Stimulated activated CD8-positive, alpha-beta memory T cell treated with anti-CD3 and anti-CD28 coated beads, Interleukin-12 subunit alpha, Interleukin-12 subunit beta, amount 100 ng/mL, for 1 hour (primary cell): ENCODE measurements at regions not wholly inside any gene's neighbourhood (a gene's known extent, or its start where the extent isn't known, plus 50 kb on each side); places are given as distances from the start of the nearest gene placed in this dataset.

ENCODE experiments used
- DNase-seq: peaks from one replicate; pipeline ENCODE4 v3.0.0-alpha.2; 2020; ENCODE audit warnings: low read depth

- no peak for DNase-seq
These were observed 84.4 kb upstream of the SYPL1 start for GRCh38 chr7:106196460-106197021.

DNA sequence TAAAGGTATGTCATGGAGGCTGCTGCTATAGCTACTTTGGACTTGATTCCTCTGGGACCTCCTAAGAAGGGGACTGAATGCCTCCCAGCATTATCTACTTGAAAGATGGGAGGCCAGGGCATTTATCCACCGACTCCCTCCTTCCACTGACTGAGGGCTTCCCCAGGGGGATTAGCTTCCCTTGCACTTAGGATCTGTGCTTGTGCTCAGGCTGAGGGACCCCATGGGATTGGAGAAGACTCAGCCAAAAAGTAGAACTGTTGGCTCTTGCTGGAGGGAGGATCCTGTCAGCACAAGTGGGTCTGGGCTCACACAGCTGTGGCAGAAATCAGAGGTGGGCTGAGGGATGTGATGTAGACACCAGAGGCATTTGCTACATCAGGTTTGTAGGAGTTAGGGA, 81.5 kb upstream of the SYPL1 start:
- DNase-seq, result no peak

DNA sequence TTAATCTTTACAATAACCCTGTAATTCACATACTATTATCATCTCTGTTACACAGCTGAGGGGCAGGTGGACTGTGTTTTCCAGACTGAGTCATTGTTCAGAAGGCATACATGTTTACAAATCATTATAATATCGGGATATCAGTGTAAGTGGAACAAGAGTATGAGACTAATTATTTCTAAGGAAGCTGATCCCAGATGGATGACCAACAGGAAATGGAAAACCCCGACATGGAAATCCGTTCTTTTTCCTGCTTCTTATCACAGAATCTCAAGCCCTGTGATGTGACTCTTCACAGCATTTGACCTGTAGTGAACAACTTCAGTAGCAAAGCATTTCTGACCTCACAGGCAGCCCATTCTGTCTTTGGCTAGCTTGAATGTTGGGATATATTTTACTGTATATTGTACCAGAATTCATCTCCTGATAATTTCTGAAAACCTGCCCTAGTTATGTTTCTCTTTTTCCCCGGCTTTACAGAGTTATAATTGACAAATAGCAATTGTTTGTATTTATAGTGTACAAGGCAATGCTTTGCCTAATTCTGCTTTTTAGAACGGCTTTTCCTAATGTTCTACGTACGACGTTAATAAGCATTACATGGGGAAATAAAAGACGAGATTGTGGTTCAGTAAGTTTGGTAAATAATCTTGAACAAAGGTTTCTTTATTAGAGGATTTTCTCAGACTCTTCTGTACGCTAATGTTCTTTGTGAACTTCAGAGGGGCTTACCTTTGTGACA, 78.6 kb upstream of the SYPL1 start:
- no peak for DNase-seq

GRCh38 chr7:106187613-106188350, 75.7 kb upstream of the SYPL1 start:
- no peak for DNase-seq

GRCh38 chr7:106185719-106186118, 73.6 kb upstream of the SYPL1 start:
- no peak for DNase-seq

DNA sequence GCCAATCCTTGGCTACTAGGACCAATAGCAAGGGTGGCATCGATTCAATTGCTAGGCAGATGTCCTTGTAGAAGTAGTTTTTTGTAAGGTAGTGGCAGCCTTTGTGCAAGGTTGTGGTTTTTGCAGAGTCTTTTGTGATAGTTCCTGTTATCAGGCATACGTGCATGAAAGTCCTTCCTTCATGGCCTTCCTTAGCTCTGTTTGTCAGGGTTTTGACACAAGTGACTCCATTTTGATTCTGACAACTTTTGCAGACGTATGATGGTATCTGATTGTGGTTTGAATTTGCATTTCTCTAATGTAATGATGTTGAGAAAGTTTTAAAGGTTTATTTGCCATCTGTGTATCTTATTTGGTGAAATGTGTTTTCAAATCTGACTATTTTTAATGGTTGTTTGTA, 71.8 kb upstream of the SYPL1 start:
- no peak for DNase-seq

DNA sequence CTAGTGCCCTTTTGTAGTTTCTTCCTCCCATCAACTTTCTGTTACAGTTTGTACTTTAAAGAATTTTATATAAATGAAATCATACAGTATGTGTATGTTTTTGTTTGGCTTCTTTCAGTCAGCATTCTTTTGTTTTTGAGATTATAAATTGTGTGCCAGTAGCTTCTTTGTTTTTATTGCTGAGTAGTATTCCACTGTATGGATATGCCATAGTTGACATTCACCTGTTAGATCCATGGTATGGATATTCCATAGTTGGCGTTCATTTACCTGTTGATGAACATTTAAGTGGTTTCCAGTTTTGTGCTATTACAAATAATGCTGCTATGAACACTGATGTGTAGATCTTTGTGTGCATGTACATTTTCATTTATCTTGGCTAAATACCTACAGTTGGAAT, 70.8 kb upstream of the SYPL1 start:
- no peak for DNase-seq

GRCh38 chr7:106181658-106182265, 69.7 kb upstream of the SYPL1 start:
- DNase-seq, result no peak

GRCh38 chr7:106180721-106181120, 68.6 kb upstream of the SYPL1 start:
- no peak for DNase-seq

DNA sequence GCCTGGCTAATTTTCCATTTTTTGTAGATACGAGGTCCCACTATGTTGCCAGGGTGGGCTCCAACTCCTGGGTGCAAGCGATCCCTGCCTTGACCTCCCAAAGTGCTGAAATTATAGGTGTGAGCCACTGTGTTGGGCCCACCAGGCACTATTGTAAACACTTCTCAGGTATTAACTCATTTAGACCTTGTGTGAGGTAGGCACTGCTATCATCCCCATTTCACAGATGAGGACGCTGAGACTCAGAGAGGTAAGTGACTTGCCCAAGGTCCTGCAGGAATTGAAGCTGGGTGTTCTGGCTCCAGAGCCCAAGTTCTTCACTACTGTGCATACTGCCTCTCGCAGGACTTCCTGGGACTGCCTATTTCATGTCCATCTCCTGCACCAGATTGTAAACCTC, 67.1 kb upstream of the SYPL1 start:
- DNase-seq, result no peak

- DNase-seq, result no peak
These were observed 66.6 kb upstream of the SYPL1 start for GRCh38 chr7:106178593-106179134.

GRCh38 chr7:106177738-106178592, 65.9 kb upstream of the SYPL1 start:
- no peak for DNase-seq

DNA sequence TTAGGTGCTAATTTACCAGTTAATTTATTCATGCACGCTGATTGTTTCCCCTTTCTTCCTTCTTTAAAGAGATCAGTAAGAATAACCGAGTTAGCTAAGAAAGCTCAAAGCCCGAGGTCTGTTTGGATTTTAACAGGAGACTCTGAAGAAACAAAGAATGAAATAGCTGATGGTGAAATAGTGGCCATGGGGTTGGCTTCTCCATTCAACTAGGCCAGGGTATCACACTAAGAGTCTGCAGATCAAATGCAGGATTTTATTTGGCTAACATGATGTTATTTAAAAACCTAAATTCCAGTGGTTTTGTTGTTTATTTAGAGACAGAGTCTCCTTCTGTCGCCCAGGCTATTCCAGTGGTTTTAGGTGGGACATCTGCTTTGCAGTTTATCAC, 65.2 kb upstream of the SYPL1 start:
- DNase-seq, result no peak

- DNase-seq, result peak; percentile 53
These were observed 64.5 kb upstream of the SYPL1 start for GRCh38 chr7:106176414-106177299.

- DNase-seq, result no peak
These were observed 63.4 kb upstream of the SYPL1 start for GRCh38 chr7:106175507-106175906.

DNA sequence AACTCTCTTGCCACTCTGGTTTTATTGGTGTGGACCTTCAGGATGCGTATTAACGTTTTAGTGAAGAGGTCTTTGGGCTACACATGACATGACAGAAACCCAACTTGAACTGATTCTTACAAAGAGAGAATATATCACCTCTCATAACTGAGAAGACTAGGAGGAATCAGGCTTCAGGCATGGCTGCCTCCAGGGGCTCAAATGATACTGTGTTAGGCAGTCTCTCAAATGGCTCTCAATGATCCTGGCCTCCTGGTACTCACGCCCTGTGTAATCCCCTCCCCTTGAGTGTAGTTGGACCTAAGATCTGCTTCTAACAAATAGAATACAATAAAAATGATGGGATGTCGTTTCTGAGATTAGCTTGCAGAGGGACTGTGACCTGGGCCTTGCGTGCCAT, 58.5 kb upstream of the SYPL1 start:
- DNase-seq, result no peak

GRCh38 chr7:106169821-106170610, 57.9 kb upstream of the SYPL1 start:
- DNase-seq, result no peak

GRCh38 chr7:106167439-106168136, 55.5 kb upstream of the SYPL1 start:
- DNase-seq, result no peak

DNA sequence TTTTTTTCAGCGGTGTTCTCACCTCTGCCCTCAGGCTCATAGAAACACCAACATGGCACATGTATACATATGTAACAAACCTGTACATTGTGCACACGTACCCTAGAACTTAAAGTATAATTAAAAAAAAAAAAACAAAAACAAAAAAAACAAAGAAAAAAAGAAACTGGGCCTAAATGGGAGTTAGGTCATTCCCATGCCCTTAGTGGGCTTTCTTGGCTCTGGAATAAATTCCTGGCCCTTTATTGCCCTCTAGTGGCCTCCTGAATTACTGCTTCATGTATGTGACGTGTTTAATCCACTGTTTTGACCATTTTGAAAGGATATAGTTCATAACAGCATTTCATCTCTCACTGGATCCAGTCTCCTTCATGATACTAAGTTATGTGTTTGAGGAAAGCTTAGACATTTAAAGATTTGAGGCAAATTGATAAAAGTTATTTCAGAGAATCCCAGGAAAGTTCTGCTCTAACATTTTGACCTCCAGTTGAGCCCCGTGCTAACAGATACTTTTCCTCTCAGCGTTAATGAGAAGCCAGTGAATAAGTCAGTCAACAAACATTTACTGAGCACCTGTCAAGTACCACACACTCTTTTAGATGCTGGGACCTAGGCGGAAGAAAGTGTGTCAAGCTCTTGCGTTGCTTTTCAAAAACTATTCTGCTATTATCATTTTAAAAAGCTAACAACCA, 54.7 kb upstream of the SYPL1 start:
- DNase-seq, result peak; percentile 12
